OCI-LY7 (cell line): ENCODE measurements at regions not wholly inside any gene's neighbourhood (a gene's known extent, or its start where the extent isn't known, plus 50 kb on each side); places are given as distances from the start of the nearest gene placed in this dataset.

Experiments used
- CTCF ChIP-seq: fragments of 200-600 bp; sonication (generic); conservative IDR thresholded peaks from 2 replicates; pipeline ENCODE4 v1.5.1; 2014; ENCODE audit warnings: mild to moderate bottlenecking, antibody characterized with exemption, low read length, moderate library complexity, mixed read lengths
- EZH2phosphoT487 ChIP-seq: fragments of 200-600 bp; sonication (generic); IDR thresholded peaks from 2 replicates; pipeline ENCODE4 v1.6.1; 2018; ENCODE audit warnings: low read depth, borderline replicate concordance, mild to moderate bottlenecking, mixed run types, antibody characterized with exemption, low read length, moderate library complexity, mixed read lengths

GRCh38 chr1:162974810-162975209, 94.4 kb upstream of the RGS4 start:
- TF ChIP-seq CTCF, result no peak
- no peak for TF ChIP-seq EZH2phosphoT487
